ENCODE measurements at regions not wholly inside any gene's neighbourhood (a gene's known extent, or its start where the extent isn't known, plus 50 kb on each side); places are given as distances from the start of the nearest gene placed in this dataset.

- no TSS peak for BruUV-seq (replicated peaks)
- Histone ChIP-seq H3K4me3 (replicated peaks in 1 of 3; ENCODE audit: insufficient read depth in 1 of 3, low read depth in 1 of 3, low read length in 3 of 3) (no peak overlapping the region), H2AFZ (ENCODE audit: low read depth, low read length) (no peak overlapping the region), H3K4me2 (ENCODE audit: insufficient read depth, low read length) (no peak overlapping the region), H3K4me1 (ENCODE audit: control insufficient read depth, extremely low read depth, insufficient read depth, low read length) (peaks cover 16% of the 10 kb centered on the region), H3K27me3 (ENCODE audit: control insufficient read depth in 2 of 2, insufficient read depth in 2 of 2, low read length in 2 of 2) (no peaks in the 10 kb centered on the region), H3K36me3 (ENCODE audit: control insufficient read depth in 2 of 2, extremely low read depth in 1 of 2, insufficient read depth in 2 of 2, low read length in 2 of 2) (no peaks in the 10 kb centered on the region), H3K9me3 (replicated peaks; ENCODE audit: control insufficient read depth, insufficient read depth, low read length) (no peaks in the 10 kb centered on the region), H4K20me1 (replicated peaks; ENCODE audit: control insufficient read depth, extremely low read depth, insufficient read depth, low read length) (no peaks in the 10 kb centered on the region), H3K27ac (ENCODE audit: insufficient read depth, low read depth, low read length) (no peak overlapping the region), H3K9ac (replicated peaks; ENCODE audit: extremely low read depth, insufficient read depth, low read length) (no peak overlapping the region), H3K79me2 (ENCODE audit: control insufficient read depth, insufficient read depth, low read length) (no peaks in the 10 kb centered on the region), H3K9me1 (replicated peaks; ENCODE audit: control insufficient read depth, extremely low read depth, insufficient read depth, low read length) (no peaks in the 10 kb centered on the region)
- POLR2A ChIA-PET = no interaction called here
- FAIRE-seq (no peak), DNase-seq (ENCODE audit: low read depth, low spot score) (no peak)
- intact Hi-C loops (cut with micrococcal nuclease) (loop anchor here (2.0 kb wide), 1 partner anchor 19 kb away; no protein-coding TSS in a partner anchor), dilution Hi-C loops (cut with MboI; ENCODE audit: extremely low pct_ligation_motif_present, low sequenced_read_pairs) (no loop called here)
- TF ChIP-seq EZH2 (IDR thresholded peaks at IDR 0.05; ENCODE audit: borderline replicate concordance, low read depth, low read length, severe bottlenecking) (no peak), FOS (IDR thresholded peaks at IDR 0.05; ENCODE audit: borderline replicate concordance, insufficient read depth, low read length) (no peak), MAX (IDR thresholded peaks at IDR 0.05; ENCODE audit: insufficient read depth, insufficient read length) (no peak), POLR2A (IDR thresholded peaks at IDR 0.05; ENCODE audit: low read depth, low read length) (no peak), GATA2 (IDR thresholded peaks at IDR 0.05; ENCODE audit: insufficient read depth, insufficient read length, low read depth, low read length) (no peak), CTCF (IDR thresholded peaks at IDR 0.05; ENCODE audit: extremely low read depth in 1 of 2, insufficient read depth in 1 of 2, low read depth in 1 of 2, low read length in 2 of 2) (no peak), JUN (IDR thresholded peaks at IDR 0.05; ENCODE audit: borderline replicate concordance, insufficient read depth, insufficient read length, low read depth) (no peak)
- CTCF ChIA-PET = no interaction called here
Observed at GRCh38 chr10:10804061-10804460, 213.6 kb upstream of the CELF2 start.

Data from endothelial cell of umbilical vein (primary cell).